ENCODE measurements at regions not wholly inside any gene's neighbourhood (a gene's known extent, or its start where the extent isn't known, plus 50 kb on each side); places are given as distances from the start of the nearest gene placed in this dataset.

DNA sequence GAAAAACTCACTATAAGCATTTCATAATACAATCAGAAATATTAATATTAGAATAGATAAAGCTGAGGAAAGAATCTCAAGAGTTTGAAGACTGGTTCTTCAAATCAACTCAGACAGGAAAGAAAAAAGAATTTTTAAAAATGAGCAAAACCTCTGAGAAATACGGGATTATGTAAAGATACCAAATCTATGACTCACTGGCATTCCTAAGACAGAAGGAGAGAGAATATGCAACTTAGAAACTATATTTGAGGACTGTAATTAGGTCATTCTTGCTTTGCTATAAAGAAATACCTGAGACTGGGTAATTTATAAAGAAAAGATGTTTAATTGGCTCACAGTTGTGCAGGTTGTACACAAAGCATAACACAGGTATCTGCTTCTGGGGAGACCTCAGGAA is 665.1 kb downstream of the RNF144B start:
- TF ChIP-seq, protein P1, sequence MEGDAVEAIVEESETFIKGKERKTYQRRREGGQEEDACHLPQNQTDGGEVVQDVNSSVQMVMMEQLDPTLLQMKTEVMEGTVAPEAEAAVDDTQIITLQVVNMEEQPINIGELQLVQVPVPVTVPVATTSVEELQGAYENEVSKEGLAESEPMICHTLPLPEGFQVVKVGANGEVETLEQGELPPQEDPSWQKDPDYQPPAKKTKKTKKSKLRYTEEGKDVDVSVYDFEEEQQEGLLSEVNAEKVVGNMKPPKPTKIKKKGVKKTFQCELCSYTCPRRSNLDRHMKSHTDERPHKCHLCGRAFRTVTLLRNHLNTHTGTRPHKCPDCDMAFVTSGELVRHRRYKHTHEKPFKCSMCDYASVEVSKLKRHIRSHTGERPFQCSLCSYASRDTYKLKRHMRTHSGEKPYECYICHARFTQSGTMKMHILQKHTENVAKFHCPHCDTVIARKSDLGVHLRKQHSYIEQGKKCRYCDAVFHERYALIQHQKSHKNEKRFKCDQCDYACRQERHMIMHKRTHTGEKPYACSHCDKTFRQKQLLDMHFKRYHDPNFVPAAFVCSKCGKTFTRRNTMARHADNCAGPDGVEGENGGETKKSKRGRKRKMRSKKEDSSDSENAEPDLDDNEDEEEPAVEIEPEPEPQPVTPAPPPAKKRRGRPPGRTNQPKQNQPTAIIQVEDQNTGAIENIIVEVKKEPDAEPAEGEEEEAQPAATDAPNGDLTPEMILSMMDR (IDR thresholded peaks at IDR 0.05) = no peak
- TF ChIP-seq EP300 (IDR thresholded peaks at IDR 0.05) = no peak
